Tibial nerve (tissue), 4 donors: ENCODE measurements at regions not wholly inside any gene's neighbourhood (a gene's known extent, or its start where the extent isn't known, plus 50 kb on each side); places are given as distances from the start of the nearest gene placed in this dataset.

Source experiments
- CTCF ChIP-seq, 5 experiments: fragments of 200-600 bp in 3 of 5; fragments of 450-650 bp in 2 of 5; sonication (generic) in 3 of 5; IDR thresholded peaks; one replicate each; pipeline ENCODE4 v1.5.1; 2016 to 2019; ENCODE audit warnings: antibody characterized with exemption in 5 of 5, mild to moderate bottlenecking in 3 of 5, moderate library complexity in 2 of 5
- EP300 ChIP-seq, 2 donors: sonication (generic); formaldehyde crosslinking; IDR thresholded peaks; one replicate each; pipeline ENCODE4 v1.6.1; 2017; ENCODE audit warnings: antibody characterized with exemption in 2 of 2, mild to moderate bottlenecking in 1 of 2
- POLR2A ChIP-seq, 2 donors: fragments of 450-650 bp; IDR thresholded peaks; one replicate each; pipeline ENCODE4 v1.6.1; 2017; ENCODE audit warnings: antibody characterized with exemption in 2 of 2, mild to moderate bottlenecking in 2 of 2, moderate library complexity in 2 of 2

GRCh38 chr5:165876538-165876937 is 2371.1 kb downstream of the MAT2B start:
- TF ChIP-seq POLR2A (IDR thresholded peaks at IDR 0.05) (no peak), CTCF (IDR thresholded peaks at IDR 0.05) (no peak), EP300 (IDR thresholded peaks at IDR 0.05) (no peak)
